ENCODE measurements at regions not wholly inside any gene's neighbourhood (a gene's known extent, or its start where the extent isn't known, plus 50 kb on each side); places are given as distances from the start of the nearest gene placed in this dataset.

DNA sequence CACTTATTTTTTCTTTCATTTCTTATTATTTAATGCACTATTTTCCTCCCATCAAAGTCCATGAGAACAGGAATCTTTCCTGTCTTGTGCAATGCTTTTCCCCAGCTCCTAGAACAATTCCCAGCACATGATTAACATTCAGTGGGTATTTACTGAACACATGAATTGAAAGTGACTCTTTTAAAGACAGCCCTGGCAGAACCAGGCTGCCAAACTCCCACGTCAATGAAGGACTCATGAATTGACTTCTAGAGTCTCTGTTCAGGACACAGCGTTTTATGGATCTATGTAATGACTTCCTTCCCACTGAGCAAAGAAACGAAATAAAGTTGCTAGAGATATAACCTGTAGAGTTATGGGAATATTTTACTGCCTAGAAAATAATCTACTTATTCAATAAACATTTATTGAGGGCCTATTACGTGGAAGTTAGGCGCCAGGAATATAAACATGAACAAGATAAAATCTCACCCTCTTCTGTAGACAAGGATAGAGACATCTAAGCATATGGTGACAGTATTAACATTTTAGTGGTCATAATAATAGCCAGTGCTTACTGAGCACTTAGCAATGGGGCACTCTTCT, 485.9 kb upstream of the KLF4 start:
- dilution Hi-C loops (cut with MboI; ENCODE audit: extremely low pct_ligation_motif_present, low sequenced_read_pairs): no loop called here
- no peaks in the 10 kb centered on the region for H3K36me3 ChIP-seq (ENCODE audit: control insufficient read depth in 2 of 2, extremely low read depth in 1 of 2, insufficient read depth in 2 of 2, low read length in 2 of 2)
- TF ChIP-seq, protein P1, sequence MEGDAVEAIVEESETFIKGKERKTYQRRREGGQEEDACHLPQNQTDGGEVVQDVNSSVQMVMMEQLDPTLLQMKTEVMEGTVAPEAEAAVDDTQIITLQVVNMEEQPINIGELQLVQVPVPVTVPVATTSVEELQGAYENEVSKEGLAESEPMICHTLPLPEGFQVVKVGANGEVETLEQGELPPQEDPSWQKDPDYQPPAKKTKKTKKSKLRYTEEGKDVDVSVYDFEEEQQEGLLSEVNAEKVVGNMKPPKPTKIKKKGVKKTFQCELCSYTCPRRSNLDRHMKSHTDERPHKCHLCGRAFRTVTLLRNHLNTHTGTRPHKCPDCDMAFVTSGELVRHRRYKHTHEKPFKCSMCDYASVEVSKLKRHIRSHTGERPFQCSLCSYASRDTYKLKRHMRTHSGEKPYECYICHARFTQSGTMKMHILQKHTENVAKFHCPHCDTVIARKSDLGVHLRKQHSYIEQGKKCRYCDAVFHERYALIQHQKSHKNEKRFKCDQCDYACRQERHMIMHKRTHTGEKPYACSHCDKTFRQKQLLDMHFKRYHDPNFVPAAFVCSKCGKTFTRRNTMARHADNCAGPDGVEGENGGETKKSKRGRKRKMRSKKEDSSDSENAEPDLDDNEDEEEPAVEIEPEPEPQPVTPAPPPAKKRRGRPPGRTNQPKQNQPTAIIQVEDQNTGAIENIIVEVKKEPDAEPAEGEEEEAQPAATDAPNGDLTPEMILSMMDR (optimal IDR thresholded peaks at IDR 0.05 in 1 of 3, IDR thresholded peaks at IDR 0.05 in 1 of 3, conservative IDR thresholded peaks at IDR 0.05 in 1 of 3; ENCODE audit: extremely low read depth in 1 of 3, insufficient read depth in 2 of 3, low read length in 3 of 3): no peak
- TF ChIP-seq EZH2 (IDR thresholded peaks at IDR 0.05; ENCODE audit: low read length): no peak
- no peaks in the 10 kb centered on the region for H3K27me3 ChIP-seq (ENCODE audit: control insufficient read depth, extremely low read depth, insufficient read depth, low read length)
- no peak overlapping the region for H3K4me2 ChIP-seq (ENCODE audit: control insufficient read depth, extremely low read depth, insufficient read depth, low read depth, low read length)
- no peak overlapping the region for H3K27ac ChIP-seq (ENCODE audit: control insufficient read depth, insufficient read depth, low read length)
- H3K9me3 ChIP-seq (ENCODE audit: control insufficient read depth, low read depth, low read length): no peaks in the 10 kb centered on the region
- no peak overlapping the region for H2AFZ ChIP-seq (ENCODE audit: control insufficient read depth, low read length)
- H4K20me1 ChIP-seq (ENCODE audit: control insufficient read depth, extremely low read depth, insufficient read depth, low read length): no peaks in the 10 kb centered on the region
- no peaks in the 10 kb centered on the region for H3K79me2 ChIP-seq (ENCODE audit: control insufficient read depth, insufficient read depth, low read length)
- H3K4me3 ChIP-seq (ENCODE audit: control insufficient read depth in 2 of 3, extremely low read depth in 1 of 3, insufficient read depth in 2 of 3, low read depth in 1 of 3, low read length in 3 of 3): no peak overlapping the region
- no peaks in the 10 kb centered on the region for H3K4me1 ChIP-seq (ENCODE audit: control insufficient read depth, extremely low read depth, insufficient read depth, low read length)
- FAIRE-seq (no peak), DNase-seq (ENCODE audit: low read depth, low spot score) (no peak)
- H3K9ac ChIP-seq (ENCODE audit: control insufficient read depth, extremely low read depth, insufficient read depth, low read length): no peak overlapping the region
- no peaks in the 10 kb centered on the region for H3K9me1 ChIP-seq (ENCODE audit: control insufficient read depth, extremely low read depth, insufficient read depth, low read length)

DNA sequence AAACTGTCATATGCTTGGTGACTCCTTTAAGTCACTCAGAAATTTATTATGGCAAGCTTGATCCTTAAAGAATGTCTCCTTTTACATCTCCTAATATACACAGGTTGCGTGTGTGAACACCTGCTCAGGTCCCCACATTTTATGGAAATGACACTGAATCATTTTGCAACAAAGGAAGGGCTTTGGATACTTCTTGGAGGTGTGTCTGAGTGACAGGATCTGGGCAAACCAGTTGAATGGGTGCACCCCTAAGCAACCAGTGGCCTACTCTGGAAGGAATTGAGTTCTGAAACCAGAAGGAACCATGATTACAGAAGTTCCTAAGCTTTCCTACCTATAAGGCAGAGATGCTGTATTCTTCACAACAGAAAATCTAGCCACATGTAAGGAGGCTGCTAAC, 483.9 kb upstream of the KLF4 start:
- Histone ChIP-seq H3K36me3 (ENCODE audit: control insufficient read depth in 2 of 2, extremely low read depth in 1 of 2, insufficient read depth in 2 of 2, low read length in 2 of 2) (no peaks in the 10 kb centered on the region), H3K4me1 (ENCODE audit: control insufficient read depth, extremely low read depth, insufficient read depth, low read length) (peaks cover 6% of the 10 kb centered on the region), H3K79me2 (ENCODE audit: control insufficient read depth, insufficient read depth, low read length) (no peaks in the 10 kb centered on the region), H4K20me1 (ENCODE audit: control insufficient read depth, extremely low read depth, insufficient read depth, low read length) (no peaks in the 10 kb centered on the region), H3K9ac (ENCODE audit: control insufficient read depth, extremely low read depth, insufficient read depth, low read length) (no peak overlapping the region), H2AFZ (ENCODE audit: control insufficient read depth, low read length) (no peak overlapping the region), H3K9me1 (ENCODE audit: control insufficient read depth, extremely low read depth, insufficient read depth, low read length) (no peaks in the 10 kb centered on the region), H3K27ac (ENCODE audit: control insufficient read depth, insufficient read depth, low read length) (no peak overlapping the region), H3K4me2 (ENCODE audit: control insufficient read depth, extremely low read depth, insufficient read depth, low read depth, low read length) (no peak overlapping the region), H3K4me3 (ENCODE audit: control insufficient read depth in 2 of 3, extremely low read depth in 1 of 3, insufficient read depth in 2 of 3, low read depth in 1 of 3, low read length in 3 of 3) (no peak overlapping the region), H3K27me3 (ENCODE audit: control insufficient read depth, extremely low read depth, insufficient read depth, low read length) (no peaks in the 10 kb centered on the region), H3K9me3 (ENCODE audit: control insufficient read depth, low read depth, low read length) (no peaks in the 10 kb centered on the region)
- TF ChIP-seq, protein P1 (optimal IDR thresholded peaks at IDR 0.05 in 1 of 3, IDR thresholded peaks at IDR 0.05 in 1 of 3, conservative IDR thresholded peaks at IDR 0.05 in 1 of 3; ENCODE audit: extremely low read depth in 1 of 3, insufficient read depth in 2 of 3, low read length in 3 of 3): no peak
- no peak for TF ChIP-seq EZH2 (IDR thresholded peaks at IDR 0.05; ENCODE audit: low read length)
- FAIRE-seq: no peak
- DNase-seq (ENCODE audit: low read depth, low spot score): no peak
- dilution Hi-C loops (cut with MboI; ENCODE audit: extremely low pct_ligation_motif_present, low sequenced_read_pairs): no loop called here

Measured in keratinocyte (primary cell).